Subcutaneous abdominal adipose tissue (tissue), 5 donors: ENCODE measurements at regions not wholly inside any gene's neighbourhood (a gene's known extent, or its start where the extent isn't known, plus 50 kb on each side); places are given as distances from the start of the nearest gene placed in this dataset.

Experiments used
- H3K27ac ChIP-seq: one replicate; pipeline ENCODE4 v1.7.0; 2013; ENCODE audit warnings: low read depth, mild to moderate bottlenecking, inconsistent platforms, low read length, moderate library complexity
- H3K27me3 ChIP-seq, 5 donors: one replicate each; pipeline ENCODE4 v1.7.0; 2013; ENCODE audit warnings: low read length in 5 of 5, inconsistent platforms in 1 of 5; ENCODE audit not compliant: control insufficient read depth in 5 of 5, insufficient read depth in 4 of 5
- H3K36me3 ChIP-seq, 5 donors: one replicate each; pipeline ENCODE4 v1.7.0; 2013; ENCODE audit warnings: low read length in 5 of 5; ENCODE audit not compliant: control insufficient read depth in 5 of 5, insufficient read depth in 5 of 5
- H3K4me1 ChIP-seq, 5 donors: one replicate each; pipeline ENCODE4 v1.7.0; 2013; ENCODE audit warnings: low read length in 5 of 5, mild to moderate bottlenecking in 3 of 5, moderate library complexity in 1 of 5; ENCODE audit not compliant: control insufficient read depth in 5 of 5, insufficient read depth in 5 of 5
- H3K4me3 ChIP-seq, 5 donors: one replicate each; pipeline ENCODE4 v1.7.0; 2013; ENCODE audit warnings: low read length in 5 of 5, low read depth in 1 of 5
- H3K9ac ChIP-seq, 5 donors: one replicate each; pipeline ENCODE4 v1.7.0; 2013; ENCODE audit warnings: low read length in 5 of 5, mild to moderate bottlenecking in 4 of 5, moderate library complexity in 3 of 5
- H3K9me3 ChIP-seq, 5 donors: one replicate each; pipeline ENCODE4 v1.7.0; 2013; ENCODE audit warnings: low read length in 5 of 5; ENCODE audit not compliant: control insufficient read depth in 5 of 5
- donor health status: healthy.
- donor health status: healthy.
- donor health status: healthy.
- donor health status: healthy.
- donor health status: healthy.

DNA sequence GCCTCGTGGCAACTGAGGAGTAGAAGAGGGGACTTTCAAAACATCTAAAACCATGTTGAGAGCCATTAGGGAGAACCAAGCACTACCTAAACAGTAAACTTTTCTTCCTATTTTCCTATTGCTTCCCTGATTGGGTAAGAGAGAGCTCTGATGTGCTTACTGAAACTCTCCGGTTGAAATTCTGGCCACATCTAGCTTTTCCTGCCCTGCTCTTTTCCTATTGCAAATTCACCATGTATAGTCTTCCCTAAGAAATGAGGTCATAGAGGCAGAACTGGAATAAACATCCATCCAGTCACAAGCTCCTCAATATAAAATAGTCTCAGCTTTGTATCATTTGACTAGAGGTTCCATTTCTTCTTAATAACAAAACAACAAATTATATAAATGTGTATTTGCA is 199.5 kb upstream of the CNR1 start:
- H3K9ac ChIP-seq, result no peak overlapping the region
- peaks cover 0 to 4% (median 0%) of the 10 kb centered on the region in 5 donors for H3K27me3 ChIP-seq
- no peaks in the 10 kb centered on the region for H3K4me1 ChIP-seq
- no peaks in the 10 kb centered on the region for H3K9me3 ChIP-seq
- no peaks in the 10 kb centered on the region for H3K36me3 ChIP-seq
- H3K27ac ChIP-seq, result no peak overlapping the region
- H3K4me3 ChIP-seq, result no peak overlapping the region

DNA sequence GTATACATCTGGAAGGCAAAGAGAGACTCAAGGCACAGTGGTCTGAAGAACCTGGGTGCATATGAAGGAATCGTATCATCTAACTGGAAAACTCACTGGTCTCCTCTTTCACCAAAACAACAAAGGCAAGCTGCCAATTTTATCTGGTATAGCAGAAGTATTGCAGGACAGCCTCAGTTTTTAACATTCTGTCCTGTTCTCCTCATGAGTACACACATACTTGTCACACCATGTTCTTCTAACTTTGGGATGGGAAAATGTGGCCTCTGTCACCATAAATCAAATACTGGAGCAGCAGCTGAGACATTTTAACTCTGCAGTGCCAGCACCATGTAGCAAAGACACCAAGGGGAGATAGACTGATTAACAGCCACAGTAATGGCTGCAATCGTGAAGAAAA is 199.1 kb upstream of the CNR1 start:
- Histone ChIP-seq H3K27me3 (peaks cover 0 to 4% (median 0%) of the 10 kb centered on the region in 5 donors), H3K27ac (no peak overlapping the region), H3K36me3 (no peaks in the 10 kb centered on the region), H3K9me3 (no peaks in the 10 kb centered on the region), H3K9ac (no peak overlapping the region), H3K4me3 (no peak overlapping the region), H3K4me1 (peaks cover 0 to under 1% (median 0%) of the 10 kb centered on the region in 5 donors)

GRCh38 chr6:88361754-88362153 is 195.6 kb upstream of the CNR1 start:
- Histone ChIP-seq H3K4me3 (no peak overlapping the region), H3K4me1 (peaks cover 0 to 4% (median 0%) of the 10 kb centered on the region in 5 donors), H3K36me3 (no peaks in the 10 kb centered on the region), H3K27ac (no peak overlapping the region), H3K27me3 (no peaks in the 10 kb centered on the region), H3K9me3 (no peaks in the 10 kb centered on the region), H3K9ac (no peak overlapping the region)

- H3K9ac ChIP-seq, result no peak overlapping the region
- H3K27ac ChIP-seq, result no peak overlapping the region
- H3K4me3 ChIP-seq, result no peak overlapping the region
- no peaks in the 10 kb centered on the region for H3K36me3 ChIP-seq
- H3K4me1 ChIP-seq, result peaks cover 0 to 4% (median 0%) of the 10 kb centered on the region in 5 donors
- no peaks in the 10 kb centered on the region for H3K9me3 ChIP-seq
- no peaks in the 10 kb centered on the region for H3K27me3 ChIP-seq
Measured at GRCh38 chr6:88361298-88361697, 195.2 kb upstream of the CNR1 start.

GRCh38 chr6:88360203-88360797 is 194.2 kb upstream of the CNR1 start:
- H3K27ac ChIP-seq, result no peak overlapping the region

DNA sequence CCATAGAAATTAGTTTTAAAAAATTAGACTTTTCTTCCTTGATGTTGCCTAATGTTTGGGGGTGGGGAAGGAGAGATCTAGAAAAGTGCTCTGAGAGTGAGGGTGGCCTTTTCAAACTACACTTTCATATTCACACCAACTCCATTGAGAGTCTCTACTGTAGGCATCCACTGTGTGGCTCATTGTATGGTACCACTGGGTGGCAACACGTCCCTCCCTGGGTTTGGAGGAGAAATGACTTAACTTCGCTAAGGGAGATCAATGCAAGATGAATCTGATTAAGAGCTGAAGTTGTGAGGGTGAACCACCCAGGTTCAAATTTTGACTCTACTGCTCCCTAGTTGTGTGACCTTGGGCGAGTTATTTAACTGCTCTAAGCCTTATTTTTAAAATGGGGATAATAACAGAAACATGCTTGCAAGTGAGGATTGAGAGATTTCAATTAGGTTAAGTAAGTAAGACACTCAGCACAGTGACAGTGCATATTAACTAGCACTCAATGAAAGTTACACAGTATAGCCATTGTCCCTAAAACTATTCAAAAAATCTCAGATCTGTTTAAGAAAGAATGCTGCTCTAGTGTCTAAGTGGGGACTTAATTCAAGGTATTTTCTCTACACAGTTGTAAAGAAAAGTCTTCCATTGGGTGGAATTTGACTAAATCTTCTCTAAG is 193.5 kb upstream of the CNR1 start:
- Histone ChIP-seq H3K36me3 (no peaks in the 10 kb centered on the region), H3K27me3 (no peaks in the 10 kb centered on the region), H3K9me3 (no peaks in the 10 kb centered on the region), H3K27ac (no peak overlapping the region), H3K9ac (no peak overlapping the region), H3K4me1 (peaks cover 0 to 4% (median 0%) of the 10 kb centered on the region in 5 donors), H3K4me3 (no peak overlapping the region)

More at GRCh38 chr6:88360203-88360797, 194.2 kb upstream of the CNR1 start:
- H3K36me3 ChIP-seq, result no peaks in the 10 kb centered on the region
- H3K27me3 ChIP-seq, result no peaks in the 10 kb centered on the region
- H3K9ac ChIP-seq, result no peak overlapping the region
- H3K4me1 ChIP-seq, result peaks cover 0 to 4% (median 0%) of the 10 kb centered on the region in 5 donors
- H3K9me3 ChIP-seq, result no peaks in the 10 kb centered on the region
- no peak overlapping the region for H3K4me3 ChIP-seq

DNA sequence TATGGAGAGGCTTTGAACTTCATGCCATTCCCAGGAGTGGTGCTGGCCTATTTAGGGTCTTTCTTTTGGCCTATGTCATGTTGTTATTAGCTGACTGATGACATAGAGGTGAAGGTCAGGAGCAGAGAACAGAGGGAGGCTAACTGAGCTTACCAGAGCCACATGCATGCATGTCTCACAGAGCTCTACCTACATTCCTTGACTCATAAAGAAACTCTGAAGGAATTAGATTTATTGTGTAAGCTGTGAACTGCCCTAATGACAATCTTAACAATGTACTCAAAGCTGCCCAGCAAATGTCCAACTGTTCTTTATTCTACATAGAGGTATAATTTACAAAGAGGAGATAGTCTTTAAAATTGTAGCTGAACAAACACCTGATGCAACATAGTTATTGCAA is 192.7 kb upstream of the CNR1 start:
- no peak overlapping the region for H3K9ac ChIP-seq
- H3K9me3 ChIP-seq, result no peaks in the 10 kb centered on the region
- H3K27me3 ChIP-seq, result no peaks in the 10 kb centered on the region
- H3K4me1 ChIP-seq, result peaks cover 0 to 4% (median 0%) of the 10 kb centered on the region in 5 donors
- no peak overlapping the region for H3K4me3 ChIP-seq
- no peak overlapping the region for H3K27ac ChIP-seq
- H3K36me3 ChIP-seq, result no peaks in the 10 kb centered on the region

- no peaks in the 10 kb centered on the region for H3K4me1 ChIP-seq
- H3K4me3 ChIP-seq, result no peak overlapping the region
- H3K36me3 ChIP-seq, result no peaks in the 10 kb centered on the region
- no peaks in the 10 kb centered on the region for H3K9me3 ChIP-seq
- H3K27ac ChIP-seq, result no peak overlapping the region
- no peak overlapping the region for H3K9ac ChIP-seq
- H3K27me3 ChIP-seq, result no peaks in the 10 kb centered on the region
Measured at GRCh38 chr6:88349511-88349910, 183.4 kb upstream of the CNR1 start.

DNA sequence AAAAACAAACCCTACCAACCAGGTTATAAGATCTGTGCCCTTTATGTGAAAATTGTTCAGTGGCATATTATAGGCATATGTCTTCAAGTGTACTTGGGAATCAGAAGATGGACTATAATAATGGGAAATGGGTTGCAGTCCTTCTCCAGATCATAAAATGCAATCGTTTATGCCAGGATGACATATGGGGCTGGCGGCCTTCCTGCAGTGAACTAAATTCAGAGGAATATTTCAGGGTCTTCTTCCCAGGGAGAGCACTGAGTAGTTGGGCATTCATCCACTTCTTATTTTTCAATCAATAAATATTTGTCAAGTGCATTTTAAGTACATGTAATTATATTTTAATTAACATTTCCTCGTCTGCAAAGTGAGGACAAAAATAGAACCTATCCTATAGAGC is 176.2 kb upstream of the CNR1 start:
- no peak overlapping the region for H3K9ac ChIP-seq

DNA sequence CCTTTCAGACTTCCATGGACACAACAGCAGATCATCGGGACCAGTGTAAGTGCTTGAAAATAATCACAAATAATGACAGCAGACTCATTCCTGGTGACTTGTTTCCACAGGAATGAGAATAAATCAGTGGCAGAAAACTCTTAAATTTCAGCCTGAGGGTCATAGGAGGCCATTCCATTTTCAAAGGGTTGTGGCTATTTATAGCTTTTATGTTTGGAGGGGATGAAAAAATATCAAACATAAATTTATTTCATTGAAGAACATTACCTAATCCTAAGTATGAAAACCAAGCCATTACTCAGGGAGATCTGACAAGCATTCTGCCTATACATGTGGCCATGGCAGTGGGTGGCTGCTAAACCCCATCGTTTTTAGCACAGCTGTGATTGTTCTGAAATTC is 173.6 kb upstream of the CNR1 start:
- H3K9me3 ChIP-seq, result peaks cover 0 to 3% (median 0%) of the 10 kb centered on the region in 5 donors
- H3K27me3 ChIP-seq, result no peaks in the 10 kb centered on the region
- no peak overlapping the region for H3K9ac ChIP-seq
- H3K4me3 ChIP-seq, result no peak overlapping the region
- H3K4me1 ChIP-seq, result no peaks in the 10 kb centered on the region
- no peak overlapping the region for H3K27ac ChIP-seq
- no peaks in the 10 kb centered on the region for H3K36me3 ChIP-seq

More for the DNA sequence above, 176.2 kb upstream of the CNR1 start:
- H3K27me3 ChIP-seq, result no peaks in the 10 kb centered on the region
- no peak overlapping the region for H3K4me3 ChIP-seq
- H3K9me3 ChIP-seq, result no peaks in the 10 kb centered on the region
- H3K27ac ChIP-seq, result no peak overlapping the region
- H3K4me1 ChIP-seq, result no peaks in the 10 kb centered on the region
- no peaks in the 10 kb centered on the region for H3K36me3 ChIP-seq
